GM23338 (cell line): ENCODE measurements at regions not wholly inside any gene's neighbourhood (a gene's known extent, or its start where the extent isn't known, plus 50 kb on each side); places are given as distances from the start of the nearest gene placed in this dataset.

Experiments
- ATAC-seq: fragments of 200-7000 bp; cut with Tn5 transposase; 3 replicates; pipeline ENCODE4 v1.9.1; 2020
- DNase-seq: peaks from one replicate; pipeline ENCODE4 v3.0.0-alpha.2; 2015; ENCODE audit warnings: low spot score
- H2AFZ ChIP-seq: fragments of 200-600 bp; sonication (generic); 2 replicates; pipeline ENCODE4 v1.8.0; 2016; ENCODE audit warnings: antibody characterized with exemption, mild to moderate bottlenecking, moderate library complexity
- H3F3A ChIP-seq: fragments of 200-600 bp; sonication (generic); replicated peaks from 2 replicates; pipeline ENCODE4 v1.8.0; 2017; ENCODE audit warnings: antibody characterized with exemption, mixed run types, low read depth
- H3K27ac ChIP-seq: fragments of 200-600 bp; sonication (generic); 2 replicates; pipeline ENCODE4 v1.6.1; 2016; ENCODE audit warnings: low read depth
- H3K27me3 ChIP-seq: fragments of 200-600 bp; sonication (generic); 2 replicates; pipeline ENCODE4 v1.8.0; 2016; ENCODE audit warnings: mild to moderate bottlenecking, mixed run types, moderate library complexity; ENCODE audit not compliant: insufficient read depth
- H3K36me3 ChIP-seq: fragments of 200-600 bp; sonication (generic); 2 replicates; pipeline ENCODE4 v1.8.0; 2016; ENCODE audit warnings: mild to moderate bottlenecking; ENCODE audit not compliant: insufficient read depth
- H3K4me1 ChIP-seq: fragments of 200-600 bp; sonication (generic); 2 replicates; pipeline ENCODE4 v1.8.0; 2016; ENCODE audit warnings: mild to moderate bottlenecking, moderate library complexity; ENCODE audit not compliant: insufficient read depth
- H3K4me2 ChIP-seq: fragments of 200-600 bp; sonication (generic); 2 replicates; pipeline ENCODE4 v1.7.1; 2017; ENCODE audit warnings: mixed run types
- H3K4me3 ChIP-seq: fragments of 200-600 bp; sonication (generic); 2 replicates; pipeline ENCODE4 v1.6.1; 2016; ENCODE audit warnings: mixed run types
- H3K79me2 ChIP-seq: fragments of 200-600 bp; sonication (generic); replicated peaks from 2 replicates; pipeline ENCODE4 v1.8.0; 2017; ENCODE audit warnings: mild to moderate bottlenecking; ENCODE audit not compliant: insufficient read depth
- H3K9me2 ChIP-seq: fragments of 200-600 bp; sonication (generic); 2 replicates; pipeline ENCODE4 v1.8.0; 2017; ENCODE audit not compliant: insufficient read depth
- H4K20me1 ChIP-seq: fragments of 200-600 bp; sonication (generic); replicated peaks from 2 replicates; pipeline ENCODE4 v1.8.0; 2017; ENCODE audit warnings: mild to moderate bottlenecking; ENCODE audit not compliant: insufficient read depth
- H3K27ac Mint-ChIP-seq: 2 replicates; pipeline ENCODE4 v1.8.0; 2020; ENCODE audit warnings: inconsistent platforms, mild to moderate bottlenecking, moderate library complexity, mixed read lengths
- H3K27me3 Mint-ChIP-seq: 3 replicates; pipeline ENCODE4 v1.8.0; 2022; ENCODE audit warnings: low read depth, mild to moderate bottlenecking, moderate library complexity, mixed read lengths, inconsistent platforms; ENCODE audit not compliant: insufficient read depth, poor library complexity
- H3K36me3 Mint-ChIP-seq: 3 replicates; pipeline ENCODE4 v1.8.0; 2021; ENCODE audit warnings: low read depth, mild to moderate bottlenecking, inconsistent platforms, moderate library complexity, mixed read lengths
- H3K4me1 Mint-ChIP-seq: 3 replicates; pipeline ENCODE4 v1.8.0; 2020; ENCODE audit warnings: mild to moderate bottlenecking, inconsistent platforms, mixed read lengths
- H3K4me3 Mint-ChIP-seq: 3 replicates; pipeline ENCODE4 v1.8.0; 2021; ENCODE audit warnings: moderate library complexity, mild to moderate bottlenecking, inconsistent platforms, mixed read lengths
- H3K9me3 Mint-ChIP-seq: 3 replicates; pipeline ENCODE4 v1.8.0; 2020; ENCODE audit warnings: moderate library complexity, mild to moderate bottlenecking, inconsistent platforms, mixed read lengths
- CREB1 ChIP-seq: fragments of 250-450 bp; sonication (Bioruptor Pico); IDR thresholded peaks from 2 replicates; pipeline ENCODE4 v1.5.0; 2020; ENCODE audit warnings: low read depth, mild to moderate bottlenecking, moderate library complexity
- JUNB ChIP-seq: IDR thresholded peaks from one replicate; pipeline ENCODE4 v1.6.1; 2016; ENCODE audit warnings: antibody characterized with exemption; ENCODE audit not compliant: unreplicated experiment
- NANOG ChIP-seq: IDR thresholded peaks from 2 replicates; pipeline ENCODE4 v1.6.1; 2016; ENCODE audit warnings: antibody characterized with exemption, borderline replicate concordance
- POLR2AphosphoS5 ChIP-seq: IDR thresholded peaks from 2 replicates; pipeline ENCODE4 v1.6.1; 2016; ENCODE audit warnings: antibody characterized with exemption, low read depth
- TF ChIP-seq, protein P1 (sequence below): fragments of 250-450 bp; sonication (Bioruptor Pico); IDR thresholded peaks from 2 replicates; pipeline ENCODE4 v1.5.0; 2020; ENCODE audit warnings: mild to moderate bottlenecking, moderate library complexity
- TF ChIP-seq, protein P2 (sequence below): IDR thresholded peaks from one replicate; pipeline ENCODE4 v1.6.1; 2018; ENCODE audit warnings: antibody characterized with exemption; ENCODE audit not compliant: unreplicated experiment

DNA sequence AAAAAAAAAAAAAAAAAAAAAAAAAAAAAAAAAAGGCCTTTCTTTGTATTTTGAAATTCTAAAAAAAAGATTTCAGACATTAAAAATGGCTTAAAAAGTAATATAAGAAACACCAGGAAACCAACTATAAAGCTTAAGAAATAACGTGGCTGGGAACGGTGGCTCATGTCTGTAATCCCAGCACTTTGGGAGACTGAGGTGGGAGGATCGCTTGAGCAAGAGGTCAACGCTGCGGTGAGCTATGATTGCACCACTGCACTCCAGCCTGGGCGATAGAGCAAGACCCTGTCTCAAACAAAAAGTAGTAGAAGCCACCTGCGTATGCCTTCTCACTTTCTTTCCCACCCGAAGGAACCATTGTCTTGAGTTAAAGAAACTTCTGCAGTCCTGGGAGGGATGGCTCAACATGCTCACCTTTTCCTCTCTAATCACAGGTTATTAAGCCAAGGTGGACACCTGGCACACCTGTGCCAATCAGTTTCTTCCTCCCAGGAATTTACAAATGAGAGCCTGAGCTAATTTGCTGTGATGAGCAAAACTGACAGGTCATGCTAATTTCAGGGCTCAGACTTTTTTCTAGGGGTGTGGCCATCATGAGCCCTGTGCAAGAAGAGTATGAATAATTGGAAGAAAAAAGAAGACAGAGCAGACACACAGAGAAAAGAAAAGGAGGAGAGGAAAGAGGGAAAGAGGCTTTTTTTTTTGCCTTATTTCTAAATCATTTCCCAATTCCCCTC, 72.0 kb upstream of the PARD3 start (continued):
- TF ChIP-seq, protein P1, sequence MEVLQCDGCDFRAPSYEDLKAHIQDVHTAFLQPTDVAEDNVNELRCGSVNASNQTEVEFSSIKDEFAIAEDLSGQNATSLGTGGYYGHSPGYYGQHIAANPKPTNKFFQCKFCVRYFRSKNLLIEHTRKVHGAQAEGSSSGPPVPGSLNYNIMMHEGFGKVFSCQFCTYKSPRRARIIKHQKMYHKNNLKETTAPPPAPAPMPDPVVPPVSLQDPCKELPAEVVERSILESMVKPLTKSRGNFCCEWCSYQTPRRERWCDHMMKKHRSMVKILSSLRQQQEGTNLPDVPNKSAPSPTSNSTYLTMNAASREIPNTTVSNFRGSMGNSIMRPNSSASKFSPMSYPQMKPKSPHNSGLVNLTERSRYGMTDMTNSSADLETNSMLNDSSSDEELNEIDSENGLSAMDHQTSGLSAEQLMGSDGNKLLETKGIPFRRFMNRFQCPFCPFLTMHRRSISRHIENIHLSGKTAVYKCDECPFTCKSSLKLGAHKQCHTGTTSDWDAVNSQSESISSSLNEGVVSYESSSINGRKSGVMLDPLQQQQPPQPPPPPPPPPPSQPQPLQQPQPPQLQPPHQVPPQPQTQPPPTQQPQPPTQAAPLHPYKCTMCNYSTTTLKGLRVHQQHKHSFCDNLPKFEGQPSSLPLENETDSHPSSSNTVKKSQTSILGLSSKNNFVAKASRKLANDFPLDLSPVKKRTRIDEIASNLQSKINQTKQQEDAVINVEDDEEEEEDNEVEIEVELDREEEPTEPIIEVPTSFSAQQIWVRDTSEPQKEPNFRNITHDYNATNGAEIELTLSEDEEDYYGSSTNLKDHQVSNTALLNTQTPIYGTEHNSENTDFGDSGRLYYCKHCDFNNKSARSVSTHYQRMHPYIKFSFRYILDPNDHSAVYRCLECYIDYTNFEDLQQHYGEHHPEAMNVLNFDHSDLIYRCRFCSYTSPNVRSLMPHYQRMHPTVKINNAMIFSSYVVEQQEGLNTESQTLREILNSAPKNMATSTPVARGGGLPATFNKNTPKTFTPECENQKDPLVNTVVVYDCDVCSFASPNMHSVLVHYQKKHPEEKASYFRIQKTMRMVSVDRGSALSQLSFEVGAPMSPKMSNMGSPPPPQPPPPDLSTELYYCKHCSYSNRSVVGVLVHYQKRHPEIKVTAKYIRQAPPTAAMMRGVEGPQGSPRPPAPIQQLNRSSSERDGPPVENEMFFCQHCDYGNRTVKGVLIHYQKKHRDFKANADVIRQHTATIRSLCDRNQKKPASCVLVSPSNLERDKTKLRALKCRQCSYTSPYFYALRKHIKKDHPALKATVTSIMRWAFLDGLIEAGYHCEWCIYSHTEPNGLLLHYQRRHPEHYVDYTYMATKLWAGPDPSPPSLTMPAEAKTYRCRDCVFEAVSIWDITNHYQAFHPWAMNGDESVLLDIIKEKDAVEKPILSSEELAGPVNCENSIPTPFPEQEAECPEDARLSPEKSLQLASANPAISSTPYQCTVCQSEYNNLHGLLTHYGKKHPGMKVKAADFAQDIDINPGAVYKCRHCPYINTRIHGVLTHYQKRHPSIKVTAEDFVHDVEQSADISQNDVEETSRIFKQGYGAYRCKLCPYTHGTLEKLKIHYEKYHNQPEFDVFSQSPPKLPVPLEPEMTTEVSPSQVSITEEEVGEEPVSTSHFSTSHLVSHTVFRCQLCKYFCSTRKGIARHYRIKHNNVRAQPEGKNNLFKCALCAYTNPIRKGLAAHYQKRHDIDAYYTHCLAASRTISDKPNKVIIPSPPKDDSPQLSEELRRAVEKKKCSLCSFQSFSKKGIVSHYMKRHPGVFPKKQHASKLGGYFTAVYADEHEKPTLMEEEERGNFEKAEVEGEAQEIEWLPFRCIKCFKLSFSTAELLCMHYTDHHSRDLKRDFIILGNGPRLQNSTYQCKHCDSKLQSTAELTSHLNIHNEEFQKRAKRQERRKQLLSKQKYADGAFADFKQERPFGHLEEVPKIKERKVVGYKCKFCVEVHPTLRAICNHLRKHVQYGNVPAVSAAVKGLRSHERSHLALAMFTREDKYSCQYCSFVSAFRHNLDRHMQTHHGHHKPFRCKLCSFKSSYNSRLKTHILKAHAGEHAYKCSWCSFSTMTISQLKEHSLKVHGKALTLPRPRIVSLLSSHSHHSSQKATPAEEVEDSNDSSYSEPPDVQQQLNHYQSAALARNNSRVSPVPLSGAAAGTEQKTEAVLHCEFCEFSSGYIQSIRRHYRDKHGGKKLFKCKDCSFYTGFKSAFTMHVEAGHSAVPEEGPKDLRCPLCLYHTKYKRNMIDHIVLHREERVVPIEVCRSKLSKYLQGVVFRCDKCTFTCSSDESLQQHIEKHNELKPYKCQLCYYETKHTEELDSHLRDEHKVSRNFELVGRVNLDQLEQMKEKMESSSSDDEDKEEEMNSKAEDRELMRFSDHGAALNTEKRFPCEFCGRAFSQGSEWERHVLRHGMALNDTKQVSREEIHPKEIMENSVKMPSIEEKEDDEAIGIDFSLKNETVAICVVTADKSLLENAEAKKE (CRISPR knock-in tag) = no peak
- no peak for TF ChIP-seq NANOG
- no peak for TF ChIP-seq JUNB
- no peak for TF ChIP-seq POLR2AphosphoS5

DNA sequence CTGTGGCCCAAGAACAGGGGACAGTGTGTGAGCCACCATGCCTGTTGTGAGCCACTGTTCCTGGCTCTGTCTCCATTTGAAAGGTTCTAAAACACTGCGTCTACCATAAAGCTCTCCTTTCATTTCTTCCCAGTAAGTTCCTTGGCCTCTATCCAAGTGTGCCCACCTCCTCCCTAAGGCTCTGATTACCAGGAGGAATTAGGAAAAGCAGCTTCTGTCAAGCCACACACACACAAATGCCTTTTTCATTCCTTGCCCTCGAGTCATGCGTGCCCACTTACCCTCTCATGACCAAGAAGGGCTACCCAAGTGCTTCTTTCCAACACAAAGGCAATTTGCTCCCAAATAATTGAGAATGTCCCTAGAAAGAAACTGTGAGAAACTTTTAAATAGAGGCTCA, 70.8 kb upstream of the PARD3 start:
- no peak for ATAC-seq
- no peaks in the 10 kb centered on the region for H3K27me3 ChIP-seq
- Mint-ChIP-seq H3K27me3 (no peaks in the 10 kb centered on the region), H3K9me3 (no peaks in the 10 kb centered on the region), H3K36me3 (no peaks in the 10 kb centered on the region), H3K4me3 (no peak overlapping the region), H3K27ac (no peak overlapping the region), H3K4me1 (0 out of 3 replicates have a peak, but pooled peaks cover 3% of the 10 kb centered on the region)
- H3K27ac ChIP-seq = no peak overlapping the region
- H4K20me1 ChIP-seq = no peaks in the 10 kb centered on the region
- H2AFZ ChIP-seq = peak overlapping the region; percentile 52; the same call in 1 of the 2 replicates
- no peaks in the 10 kb centered on the region; the same call in 1 of the 2 replicates for H3K4me1 ChIP-seq
- H3K79me2 ChIP-seq = no peaks in the 10 kb centered on the region
- H3K36me3 ChIP-seq = no peaks in the 10 kb centered on the region
- DNase-seq = no peak
- H3K4me2 ChIP-seq = no peak overlapping the region
- no peak overlapping the region for H3K4me3 ChIP-seq
- no peaks in the 10 kb centered on the region for H3K9me2 ChIP-seq
- no peaks in the 10 kb centered on the region for H3F3A ChIP-seq
- no peak for TF ChIP-seq NANOG
- no peak for TF ChIP-seq JUNB
- TF ChIP-seq CREB1 (CRISPR knock-in tag) = no peak
- TF ChIP-seq, protein P2, sequence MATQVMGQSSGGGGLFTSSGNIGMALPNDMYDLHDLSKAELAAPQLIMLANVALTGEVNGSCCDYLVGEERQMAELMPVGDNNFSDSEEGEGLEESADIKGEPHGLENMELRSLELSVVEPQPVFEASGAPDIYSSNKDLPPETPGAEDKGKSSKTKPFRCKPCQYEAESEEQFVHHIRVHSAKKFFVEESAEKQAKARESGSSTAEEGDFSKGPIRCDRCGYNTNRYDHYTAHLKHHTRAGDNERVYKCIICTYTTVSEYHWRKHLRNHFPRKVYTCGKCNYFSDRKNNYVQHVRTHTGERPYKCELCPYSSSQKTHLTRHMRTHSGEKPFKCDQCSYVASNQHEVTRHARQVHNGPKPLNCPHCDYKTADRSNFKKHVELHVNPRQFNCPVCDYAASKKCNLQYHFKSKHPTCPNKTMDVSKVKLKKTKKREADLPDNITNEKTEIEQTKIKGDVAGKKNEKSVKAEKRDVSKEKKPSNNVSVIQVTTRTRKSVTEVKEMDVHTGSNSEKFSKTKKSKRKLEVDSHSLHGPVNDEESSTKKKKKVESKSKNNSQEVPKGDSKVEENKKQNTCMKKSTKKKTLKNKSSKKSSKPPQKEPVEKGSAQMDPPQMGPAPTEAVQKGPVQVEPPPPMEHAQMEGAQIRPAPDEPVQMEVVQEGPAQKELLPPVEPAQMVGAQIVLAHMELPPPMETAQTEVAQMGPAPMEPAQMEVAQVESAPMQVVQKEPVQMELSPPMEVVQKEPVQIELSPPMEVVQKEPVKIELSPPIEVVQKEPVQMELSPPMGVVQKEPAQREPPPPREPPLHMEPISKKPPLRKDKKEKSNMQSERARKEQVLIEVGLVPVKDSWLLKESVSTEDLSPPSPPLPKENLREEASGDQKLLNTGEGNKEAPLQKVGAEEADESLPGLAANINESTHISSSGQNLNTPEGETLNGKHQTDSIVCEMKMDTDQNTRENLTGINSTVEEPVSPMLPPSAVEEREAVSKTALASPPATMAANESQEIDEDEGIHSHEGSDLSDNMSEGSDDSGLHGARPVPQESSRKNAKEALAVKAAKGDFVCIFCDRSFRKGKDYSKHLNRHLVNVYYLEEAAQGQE = no peak
